ENCODE measurements at regions not wholly inside any gene's neighbourhood (a gene's known extent, or its start where the extent isn't known, plus 50 kb on each side); places are given as distances from the start of the nearest gene placed in this dataset.

GRCh38 chr6:102582569-102582968, 1189.1 kb downstream of the GRIK2 start:
- no peak for DNase-seq (ENCODE audit: low spot score)

GRCh38 chr6:102581378-102582124, 1188.0 kb downstream of the GRIK2 start:
- no peak for DNase-seq (ENCODE audit: low spot score)

GRCh38 chr6:102571236-102571908, 1177.9 kb downstream of the GRIK2 start:
- no peak for DNase-seq (ENCODE audit: low spot score)

- DNase-seq (ENCODE audit: low spot score), result no peak
These were observed 1169.2 kb downstream of the GRIK2 start for GRCh38 chr6:102562713-102563112.

- DNase-seq (ENCODE audit: low spot score), result no peak
These were observed 1159.7 kb downstream of the GRIK2 start for GRCh38 chr6:102553214-102553613.

- DNase-seq (ENCODE audit: low spot score), result no peak
These were observed 1155.8 kb downstream of the GRIK2 start for GRCh38 chr6:102549221-102549874.

GRCh38 chr6:102525336-102525735, 1131.8 kb downstream of the GRIK2 start:
- DNase-seq (ENCODE audit: low spot score), result no peak

GRCh38 chr6:102520966-102521365, 1127.5 kb downstream of the GRIK2 start:
- DNase-seq (ENCODE audit: low spot score), result no peak

- DNase-seq (ENCODE audit: low spot score), result no peak
These were observed 1124.0 kb downstream of the GRIK2 start for GRCh38 chr6:102517506-102517905.

- no peak for DNase-seq (ENCODE audit: low spot score)
These were observed 1108.1 kb downstream of the GRIK2 start for GRCh38 chr6:102501615-102502014.

- DNase-seq (ENCODE audit: low spot score), result no peak
These were observed 1101.3 kb downstream of the GRIK2 start for GRCh38 chr6:102494808-102495207.

- no peak for DNase-seq (ENCODE audit: low spot score)
These were observed 1100.0 kb downstream of the GRIK2 start for GRCh38 chr6:102493485-102493884.

GRCh38 chr6:102488729-102489128, 1095.2 kb downstream of the GRIK2 start:
- no peak for DNase-seq (ENCODE audit: low spot score)

- DNase-seq (ENCODE audit: low spot score), result no peak
These were observed 1092.0 kb downstream of the GRIK2 start for GRCh38 chr6:102485480-102485879.

- no peak for DNase-seq (ENCODE audit: low spot score)
These were observed 1080.7 kb downstream of the GRIK2 start for GRCh38 chr6:102474041-102474807.

GRCh38 chr6:102458990-102459389, 1065.5 kb downstream of the GRIK2 start:
- DNase-seq (ENCODE audit: low spot score), result no peak

- DNase-seq (ENCODE audit: low spot score), result no peak
These were observed 1044.7 kb downstream of the GRIK2 start for GRCh38 chr6:102438171-102438570.

GRCh38 chr6:102417368-102417998, 1024.0 kb downstream of the GRIK2 start:
- DNase-seq (ENCODE audit: low spot score), result no peak

GRCh38 chr6:102415891-102416290, 1022.4 kb downstream of the GRIK2 start:
- no peak for DNase-seq (ENCODE audit: low spot score)

- DNase-seq (ENCODE audit: low spot score), result no peak
These were observed 1018.3 kb downstream of the GRIK2 start for GRCh38 chr6:102411796-102412195.

GRCh38 chr6:102407886-102408741, 1014.6 kb downstream of the GRIK2 start:
- DNase-seq (ENCODE audit: low spot score), result no peak

Measured in activated CD4-positive, alpha-beta T cell treated with anti-CD3 and anti-CD28 coated beads, Interleukin-2, Interleukin-4, amounts not matched to agents 100 ng/mL and 50 ng/mL, durations not matched to agents 16 hours and 8 hours (primary cell).